ENCODE measurements at regions not wholly inside any gene's neighbourhood (a gene's known extent, or its start where the extent isn't known, plus 50 kb on each side); places are given as distances from the start of the nearest gene placed in this dataset.

GRCh38 chr17:14494161-14494560, 193.3 kb downstream of the HS3ST3B1 start:
- no peak for DNase-seq
- no peak for TF ChIP-seq POLR2A (IDR thresholded peaks at IDR 0.05; ENCODE audit: low read length)
- no peak for TF ChIP-seq GATA1 (IDR thresholded peaks at IDR 0.05; ENCODE audit: low read depth, low read length)

GRCh38 chr17:14489986-14490385, 189.1 kb downstream of the HS3ST3B1 start:
- TF ChIP-seq POLR2A (IDR thresholded peaks at IDR 0.05; ENCODE audit: low read length) = no peak
- TF ChIP-seq GATA1 (IDR thresholded peaks at IDR 0.05; ENCODE audit: low read depth, low read length) = no peak
- no peak for DNase-seq

GRCh38 chr17:14488958-14489550, 188.2 kb downstream of the HS3ST3B1 start:
- no peak for TF ChIP-seq GATA1 (IDR thresholded peaks at IDR 0.05; ENCODE audit: low read depth, low read length)
- DNase-seq = no peak

- DNase-seq = no peak
- TF ChIP-seq GATA1 (IDR thresholded peaks at IDR 0.05; ENCODE audit: low read depth, low read length) (no peak), POLR2A (IDR thresholded peaks at IDR 0.05; ENCODE audit: low read length) (no peak)
Measured at GRCh38 chr17:14487068-14487467, 186.2 kb downstream of the HS3ST3B1 start.

- TF ChIP-seq POLR2A (IDR thresholded peaks at IDR 0.05; ENCODE audit: low read length) = no peak
- TF ChIP-seq GATA1 (IDR thresholded peaks at IDR 0.05; ENCODE audit: low read depth, low read length) = no peak
- no peak for DNase-seq
Measured at GRCh38 chr17:14482715-14483114, 181.8 kb downstream of the HS3ST3B1 start.

GRCh38 chr17:14481664-14482063, 180.8 kb downstream of the HS3ST3B1 start:
- DNase-seq = no peak
- TF ChIP-seq POLR2A (IDR thresholded peaks at IDR 0.05; ENCODE audit: low read length) (no peak), GATA1 (IDR thresholded peaks at IDR 0.05; ENCODE audit: low read depth, low read length) (no peak)

- no peak for TF ChIP-seq GATA1 (IDR thresholded peaks at IDR 0.05; ENCODE audit: low read depth, low read length)
- TF ChIP-seq POLR2A (IDR thresholded peaks at IDR 0.05; ENCODE audit: low read length) = no peak
- DNase-seq = no peak
Measured at GRCh38 chr17:14474591-14474990, 173.7 kb downstream of the HS3ST3B1 start.

GRCh38 chr17:14471052-14471451, 170.2 kb downstream of the HS3ST3B1 start:
- DNase-seq = no peak
- no peak for TF ChIP-seq POLR2A (IDR thresholded peaks at IDR 0.05; ENCODE audit: low read length)
- no peak for TF ChIP-seq GATA1 (IDR thresholded peaks at IDR 0.05; ENCODE audit: low read depth, low read length)

GRCh38 chr17:14470417-14470816, 169.5 kb downstream of the HS3ST3B1 start:
- TF ChIP-seq GATA1 (IDR thresholded peaks at IDR 0.05; ENCODE audit: low read depth, low read length) (no peak), POLR2A (IDR thresholded peaks at IDR 0.05; ENCODE audit: low read length) (no peak)
- DNase-seq = no peak

GRCh38 chr17:14469971-14470370, 169.1 kb downstream of the HS3ST3B1 start:
- no peak for DNase-seq
- TF ChIP-seq GATA1 (IDR thresholded peaks at IDR 0.05; ENCODE audit: low read depth, low read length) (no peak), POLR2A (IDR thresholded peaks at IDR 0.05; ENCODE audit: low read length) (no peak)

GRCh38 chr17:14468858-14469257, 168.0 kb downstream of the HS3ST3B1 start:
- no peak for TF ChIP-seq GATA1 (IDR thresholded peaks at IDR 0.05; ENCODE audit: low read depth, low read length)
- no peak for DNase-seq

- DNase-seq = no peak
- TF ChIP-seq POLR2A (IDR thresholded peaks at IDR 0.05; ENCODE audit: low read length) (no peak), GATA1 (IDR thresholded peaks at IDR 0.05; ENCODE audit: low read depth, low read length) (no peak)
Measured at GRCh38 chr17:14461227-14461548, 160.3 kb downstream of the HS3ST3B1 start.

- DNase-seq = no peak
- TF ChIP-seq GATA1 (IDR thresholded peaks at IDR 0.05; ENCODE audit: low read depth, low read length) = no peak
- no peak for TF ChIP-seq POLR2A (IDR thresholded peaks at IDR 0.05; ENCODE audit: low read length)
Measured at GRCh38 chr17:14460516-14461226, 159.8 kb downstream of the HS3ST3B1 start.

- no peak for TF ChIP-seq GATA1 (IDR thresholded peaks at IDR 0.05; ENCODE audit: low read depth, low read length)
- TF ChIP-seq POLR2A (IDR thresholded peaks at IDR 0.05; ENCODE audit: low read length) = no peak
- no peak for DNase-seq
Measured at GRCh38 chr17:14459955-14460354, 159.1 kb downstream of the HS3ST3B1 start.

- no peak for TF ChIP-seq GATA1 (IDR thresholded peaks at IDR 0.05; ENCODE audit: low read depth, low read length)
- TF ChIP-seq POLR2A (IDR thresholded peaks at IDR 0.05; ENCODE audit: low read length) = no peak
Measured at GRCh38 chr17:14458724-14459123, 157.8 kb downstream of the HS3ST3B1 start.

More at GRCh38 chr17:14458724-14459123, 157.8 kb downstream of the HS3ST3B1 start:
- DNase-seq = no peak
